ENCODE measurements at regions not wholly inside any gene's neighbourhood (a gene's known extent, or its start where the extent isn't known, plus 50 kb on each side); places are given as distances from the start of the nearest gene placed in this dataset.
A peak's percentile ranks its signal among the peaks of the same experiment; 100 is the strongest.

- no peak for DNase-seq
Measured at GRCh38 chr2:51243892-51244535, 212.1 kb upstream of the NRXN1 start.

- DNase-seq, result no peak
Measured at GRCh38 chr2:51237626-51238271, 205.8 kb upstream of the NRXN1 start.

- no peak for DNase-seq
Measured at GRCh38 chr2:51232027-51232426, 200.1 kb upstream of the NRXN1 start.

GRCh38 chr2:51231071-51231470 lies 199.1 kb upstream of the NRXN1 start:
- no peak for DNase-seq

GRCh38 chr2:51225377-51225776 lies 193.4 kb upstream of the NRXN1 start:
- no peak for DNase-seq

GRCh38 chr2:51224790-51225189 lies 192.9 kb upstream of the NRXN1 start:
- DNase-seq, result no peak

- DNase-seq, result no peak
Measured at GRCh38 chr2:51222106-51222505, 190.2 kb upstream of the NRXN1 start.

- no peak for DNase-seq
Measured at GRCh38 chr2:51220606-51221005, 188.7 kb upstream of the NRXN1 start.

- no peak for DNase-seq
Measured at GRCh38 chr2:51220080-51220479, 188.1 kb upstream of the NRXN1 start.

- no peak for DNase-seq
Measured at GRCh38 chr2:51219468-51219867, 187.5 kb upstream of the NRXN1 start.

- DNase-seq, result no peak
Measured at GRCh38 chr2:51218047-51218446, 186.1 kb upstream of the NRXN1 start.

- no peak for DNase-seq
Measured at GRCh38 chr2:51213826-51214225, 181.9 kb upstream of the NRXN1 start.

- DNase-seq, result no peak
Measured at GRCh38 chr2:51212374-51212773, 180.4 kb upstream of the NRXN1 start.

GRCh38 chr2:51208521-51208920 lies 176.6 kb upstream of the NRXN1 start:
- DNase-seq, result no peak

- no peak for DNase-seq
Measured at GRCh38 chr2:51201295-51201694, 169.4 kb upstream of the NRXN1 start.

GRCh38 chr2:51194656-51195055 lies 162.7 kb upstream of the NRXN1 start:
- DNase-seq, result no peak

GRCh38 chr2:51170273-51170672 lies 138.3 kb upstream of the NRXN1 start:
- no peak for DNase-seq

GRCh38 chr2:51165534-51166260 lies 133.8 kb upstream of the NRXN1 start:
- DNase-seq, result no peak

GRCh38 chr2:51158251-51158650 lies 126.3 kb upstream of the NRXN1 start:
- peak; percentile 67 for DNase-seq

GRCh38 chr2:51153236-51153635 lies 121.3 kb upstream of the NRXN1 start:
- no peak for DNase-seq

GRCh38 chr2:51151490-51152140 lies 119.7 kb upstream of the NRXN1 start:
- no peak for DNase-seq

- DNase-seq, result no peak
Measured at GRCh38 chr2:51149725-51150124, 117.8 kb upstream of the NRXN1 start.

GRCh38 chr2:51145761-51146160 lies 113.8 kb upstream of the NRXN1 start:
- no peak for DNase-seq
